Central memory CD8-positive, alpha-beta T cell (primary cell): ENCODE measurements at regions not wholly inside any gene's neighbourhood (a gene's known extent, or its start where the extent isn't known, plus 50 kb on each side); places are given as distances from the start of the nearest gene placed in this dataset.
A peak's percentile ranks its signal among the peaks of the same experiment; 100 is the strongest.

Experiments
- ATAC-seq: fragments of 150-1000 bp; cut with Tn5 transposase; replicated peaks from 2 replicates; pipeline ENCODE4 v1.10.0; 2022; ENCODE audit warnings: mild to moderate bottlenecking, moderate FRiP score, moderate number of reproducible peaks; ENCODE audit not compliant: poor library complexity, severe bottlenecking; ENCODE audit errors: extremely low read depth
- DNase-seq, 2 donors: peaks; one replicate each; pipeline ENCODE4 v3.0.0; 2021; ENCODE audit warnings: low spot score in 2 of 2
- H3K27ac Mint-ChIP-seq: one replicate; pipeline ENCODE4 v1.8.0; 2022; ENCODE audit warnings: low read depth, mild to moderate bottlenecking, moderate library complexity, mixed read lengths
- H3K27me3 Mint-ChIP-seq: one replicate; pipeline ENCODE4 v1.8.0; 2022; ENCODE audit warnings: mixed read lengths
- H3K36me3 Mint-ChIP-seq: one replicate; pipeline ENCODE4 v1.8.0; 2022; ENCODE audit warnings: mild to moderate bottlenecking, moderate library complexity, mixed read lengths; ENCODE audit not compliant: insufficient read depth
- H3K4me1 Mint-ChIP-seq: one replicate; pipeline ENCODE4 v1.8.0; 2022; ENCODE audit warnings: mixed read lengths
- H3K4me3 Mint-ChIP-seq: one replicate; pipeline ENCODE4 v1.8.0; 2022; ENCODE audit warnings: mild to moderate bottlenecking, moderate library complexity, mixed read lengths
- H3K9me3 Mint-ChIP-seq: one replicate; pipeline ENCODE4 v1.8.0; 2022; ENCODE audit warnings: mixed read lengths

DNA sequence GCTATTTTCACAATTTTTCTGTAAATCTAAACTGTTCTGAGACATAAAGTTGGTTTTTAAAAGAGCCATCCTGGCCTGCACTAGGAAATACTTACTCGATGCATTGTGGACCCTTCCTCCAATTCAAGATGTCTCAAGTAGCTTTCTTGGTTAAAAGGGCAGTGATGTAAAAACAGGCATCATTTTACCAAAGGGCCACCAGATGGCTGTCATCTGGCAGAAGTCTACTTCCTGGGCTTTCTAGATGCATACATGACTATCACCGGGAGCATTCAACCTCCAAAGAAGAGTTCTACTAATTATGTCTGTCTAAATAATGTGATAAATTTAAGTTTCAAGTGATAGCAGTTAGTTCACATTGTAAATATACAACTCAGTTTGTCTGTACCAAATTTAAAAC is 96.8 kb upstream of the FRMD6 start:
- Mint-ChIP-seq H3K36me3 (no peaks in the 10 kb centered on the region), H3K27me3 (peaks cover 12% of the 10 kb centered on the region), H3K4me1 (no peaks in the 10 kb centered on the region), H3K27ac (no peak overlapping the region), H3K4me3 (no peak overlapping the region), H3K9me3 (no peaks in the 10 kb centered on the region)
- ATAC-seq (no peak), DNase-seq (no peak)

DNA sequence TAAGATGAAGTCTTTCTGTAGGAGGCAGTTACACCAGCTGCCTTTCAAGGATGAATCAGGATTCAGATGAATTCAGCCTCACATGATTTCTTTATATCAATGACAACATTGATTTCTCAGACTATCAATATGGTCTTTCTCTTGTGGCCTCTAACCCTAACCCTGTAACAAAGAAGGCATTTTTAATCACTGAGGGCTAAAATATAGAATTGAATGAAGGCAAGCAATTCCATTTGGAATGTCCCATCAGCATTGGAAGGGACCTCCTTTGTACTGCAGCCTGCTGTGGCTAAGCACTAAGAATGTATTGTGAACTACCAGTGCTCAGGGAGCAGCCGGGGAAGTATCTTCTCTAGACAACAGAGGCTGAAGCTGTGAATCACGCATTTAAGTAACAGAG is 90.6 kb upstream of the FRMD6 start:
- ATAC-seq (no peak), DNase-seq (no peak)
- Mint-ChIP-seq H3K27ac (no peak overlapping the region), H3K36me3 (no peaks in the 10 kb centered on the region), H3K9me3 (no peaks in the 10 kb centered on the region), H3K4me3 (no peak overlapping the region), H3K27me3 (no peaks in the 10 kb centered on the region), H3K4me1 (no peaks in the 10 kb centered on the region)

DNA sequence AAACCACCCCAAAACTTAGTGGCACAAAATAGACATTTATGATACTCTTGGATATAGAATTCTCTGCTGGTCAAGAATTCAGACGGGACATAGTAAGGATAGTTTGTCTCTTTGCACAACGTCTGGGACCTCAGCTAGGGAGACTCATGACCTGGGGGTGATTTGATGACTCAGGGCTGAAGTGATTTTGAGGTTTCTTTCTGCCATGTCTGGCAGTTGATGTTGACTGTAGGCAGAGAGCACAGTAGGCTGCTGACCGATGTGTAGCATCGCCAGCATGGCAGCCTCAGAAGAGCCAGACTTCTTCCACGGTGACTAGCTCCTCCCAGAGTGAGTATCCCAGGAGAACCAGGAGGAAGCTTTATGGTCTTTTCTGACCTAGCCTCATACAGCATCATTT is 88.9 kb upstream of the FRMD6 start:
- no peaks in the 10 kb centered on the region for H3K9me3 Mint-ChIP-seq
- peaks cover 10% of the 10 kb centered on the region for H3K4me1 Mint-ChIP-seq
- H3K36me3 Mint-ChIP-seq, result no peaks in the 10 kb centered on the region
- no peak overlapping the region for H3K27ac Mint-ChIP-seq
- no peak for ATAC-seq
- DNase-seq, result no peak
- no peaks in the 10 kb centered on the region for H3K27me3 Mint-ChIP-seq
- no peak overlapping the region for H3K4me3 Mint-ChIP-seq

- DNase-seq (no peak), ATAC-seq (no peak)
- Mint-ChIP-seq H3K4me1 (peaks cover 11% of the 10 kb centered on the region), H3K27me3 (no peaks in the 10 kb centered on the region), H3K9me3 (no peaks in the 10 kb centered on the region), H3K4me3 (no peak overlapping the region), H3K27ac (no peak overlapping the region), H3K36me3 (no peaks in the 10 kb centered on the region)
Measured at GRCh38 chr14:51563560-51563959, 88.2 kb upstream of the FRMD6 start.

DNA sequence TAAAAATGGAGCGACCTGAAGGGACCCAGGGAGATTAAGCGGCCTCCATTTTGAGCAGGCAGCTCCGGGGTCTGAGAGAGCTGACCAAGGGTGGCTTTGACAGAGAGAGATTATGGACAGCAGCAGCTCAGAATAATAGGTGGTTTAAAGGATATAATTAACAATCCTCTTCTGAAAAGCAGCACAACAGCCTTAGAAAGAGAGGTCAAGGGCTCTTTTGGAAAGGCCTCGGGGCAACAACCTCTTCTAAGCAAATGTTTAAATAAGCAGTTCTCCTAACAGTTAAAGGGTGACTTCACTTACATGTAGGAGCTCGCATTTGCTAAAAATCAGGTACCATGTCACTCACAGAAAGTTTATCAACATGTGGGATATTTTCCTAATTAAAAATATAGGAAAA is 87.2 kb upstream of the FRMD6 start:
- Mint-ChIP-seq H3K4me1 (peaks cover 11% of the 10 kb centered on the region), H3K9me3 (no peaks in the 10 kb centered on the region), H3K4me3 (no peak overlapping the region), H3K36me3 (no peaks in the 10 kb centered on the region), H3K27me3 (no peaks in the 10 kb centered on the region), H3K27ac (no peak overlapping the region)
- no peak for ATAC-seq
- DNase-seq, result no peak

GRCh38 chr14:51564986-51565604 is 86.6 kb upstream of the FRMD6 start:
- Mint-ChIP-seq H3K9me3 (no peaks in the 10 kb centered on the region), H3K36me3 (no peaks in the 10 kb centered on the region), H3K27ac (no peak overlapping the region), H3K4me3 (no peak overlapping the region), H3K27me3 (no peaks in the 10 kb centered on the region), H3K4me1 (peaks cover 11% of the 10 kb centered on the region)
- ATAC-seq (no peak), DNase-seq (no peak)

- Mint-ChIP-seq H3K4me1 (peaks cover 11% of the 10 kb centered on the region), H3K27me3 (peaks cover 10% of the 10 kb centered on the region), H3K36me3 (no peaks in the 10 kb centered on the region), H3K4me3 (no peak overlapping the region), H3K9me3 (no peaks in the 10 kb centered on the region), H3K27ac (peak overlapping the region; percentile 4)
- peak; percentile 62 for ATAC-seq
- DNase-seq, result no peak
Measured at GRCh38 chr14:51566831-51567582, 84.7 kb upstream of the FRMD6 start.

- no peak for ATAC-seq
- H3K36me3 Mint-ChIP-seq, result no peaks in the 10 kb centered on the region
- H3K9me3 Mint-ChIP-seq, result no peaks in the 10 kb centered on the region
- no peak overlapping the region for H3K27ac Mint-ChIP-seq
- peaks cover 11% of the 10 kb centered on the region for H3K4me1 Mint-ChIP-seq
- no peak overlapping the region for H3K4me3 Mint-ChIP-seq
- no peak for DNase-seq
- peaks cover 21% of the 10 kb centered on the region for H3K27me3 Mint-ChIP-seq
Measured at GRCh38 chr14:51568366-51568765, 83.3 kb upstream of the FRMD6 start.

- peaks cover 59% of the 10 kb centered on the region for H3K27me3 Mint-ChIP-seq
Measured at GRCh38 chr14:51573607-51574006, 78.1 kb upstream of the FRMD6 start.

DNA sequence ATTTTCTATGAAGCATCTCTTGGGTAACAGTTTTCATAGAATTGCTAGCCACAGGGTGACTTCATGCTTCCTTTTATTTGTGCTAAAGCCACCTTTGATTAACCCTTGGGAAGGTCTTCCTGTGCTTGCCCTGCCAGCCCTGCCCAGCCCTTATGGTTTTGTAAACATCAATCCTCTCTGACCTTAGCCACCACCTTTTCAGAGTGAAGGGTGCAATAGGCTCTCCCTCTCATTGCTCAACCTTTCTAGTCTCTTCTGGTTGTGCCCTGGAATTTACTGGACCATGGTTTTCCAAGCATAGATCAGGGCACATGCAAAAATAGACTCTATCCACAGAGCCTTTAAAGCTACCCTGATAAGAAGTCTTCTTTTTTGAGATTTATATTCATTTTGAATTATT is 77.7 kb upstream of the FRMD6 start:
- no peak overlapping the region for H3K4me3 Mint-ChIP-seq
- no peak overlapping the region for H3K27ac Mint-ChIP-seq
- peaks cover 60% of the 10 kb centered on the region for H3K27me3 Mint-ChIP-seq
- no peaks in the 10 kb centered on the region for H3K36me3 Mint-ChIP-seq
- ATAC-seq (no peak), DNase-seq (no peak)
- H3K9me3 Mint-ChIP-seq, result no peaks in the 10 kb centered on the region
- no peaks in the 10 kb centered on the region for H3K4me1 Mint-ChIP-seq

More at GRCh38 chr14:51573607-51574006, 78.1 kb upstream of the FRMD6 start:
- no peak for DNase-seq
- ATAC-seq, result no peak
- H3K9me3 Mint-ChIP-seq, result no peaks in the 10 kb centered on the region
- no peak overlapping the region for H3K4me3 Mint-ChIP-seq
- no peaks in the 10 kb centered on the region for H3K4me1 Mint-ChIP-seq
- H3K36me3 Mint-ChIP-seq, result no peaks in the 10 kb centered on the region
- H3K27ac Mint-ChIP-seq, result no peak overlapping the region

GRCh38 chr14:51575349-51576116 is 76.2 kb upstream of the FRMD6 start:
- no peaks in the 10 kb centered on the region for H3K4me1 Mint-ChIP-seq
- no peaks in the 10 kb centered on the region for H3K9me3 Mint-ChIP-seq
- no peaks in the 10 kb centered on the region for H3K36me3 Mint-ChIP-seq
- ATAC-seq, result no peak
- H3K27ac Mint-ChIP-seq, result no peak overlapping the region
- no peak for DNase-seq
- peaks cover 58% of the 10 kb centered on the region for H3K27me3 Mint-ChIP-seq
- no peak overlapping the region for H3K4me3 Mint-ChIP-seq

DNA sequence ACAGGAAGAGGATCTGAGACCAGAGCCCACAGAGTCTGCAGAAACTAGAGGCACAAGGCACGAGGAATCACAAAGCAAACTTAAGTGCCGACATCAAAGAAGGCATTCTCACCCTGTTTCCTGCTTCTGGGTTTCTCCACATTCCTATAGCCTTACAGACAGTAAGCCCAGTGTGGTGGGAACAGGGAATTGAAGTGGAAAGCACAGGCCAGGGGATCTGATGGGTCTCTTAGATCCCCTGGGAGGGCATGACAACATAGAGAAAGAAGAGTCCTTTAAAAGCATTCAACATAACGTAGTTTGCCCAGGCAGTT is 75.6 kb upstream of the FRMD6 start:
- Mint-ChIP-seq H3K4me3 (no peak overlapping the region), H3K27ac (no peak overlapping the region), H3K9me3 (no peaks in the 10 kb centered on the region), H3K27me3 (peaks cover 58% of the 10 kb centered on the region), H3K36me3 (no peaks in the 10 kb centered on the region), H3K4me1 (no peaks in the 10 kb centered on the region)
- no peak for DNase-seq
- ATAC-seq, result no peak

GRCh38 chr14:51576879-51577278 is 74.8 kb upstream of the FRMD6 start:
- Mint-ChIP-seq H3K4me1 (no peaks in the 10 kb centered on the region), H3K36me3 (no peaks in the 10 kb centered on the region), H3K27me3 (peaks cover 63% of the 10 kb centered on the region), H3K4me3 (no peak overlapping the region), H3K9me3 (no peaks in the 10 kb centered on the region), H3K27ac (no peak overlapping the region)
- ATAC-seq (no peak), DNase-seq (no peak)
